WTC11 (cell line): ENCODE measurements at regions not wholly inside any gene's neighbourhood (a gene's known extent, or its start where the extent isn't known, plus 50 kb on each side); places are given as distances from the start of the nearest gene placed in this dataset.

Source experiments
- ATAC-seq: fragments of 200-7000 bp; cut with Tn5 transposase; 2 replicates; pipeline ENCODE4 v1.10.0; 2021; ENCODE audit warnings: mild to moderate bottlenecking, moderate library complexity
- CTCF ChIA-PET: fragments of 300-600 bp; sonication (Branson Sonifier 250); formaldehyde crosslinking; loops from one replicate; lab custom pipeline; 2021; ENCODE audit warnings: antibody characterized with exemption; lab: Charles Lee
- POLR2A ChIA-PET: fragments of 350-600 bp; sonication (Branson Sonifier 250); formaldehyde crosslinking; loops from one replicate; lab custom pipeline; 2021; ENCODE audit warnings: antibody characterized with exemption; lab: Charles Lee
- DNase-seq: peaks from one replicate; pipeline ENCODE4 v3.0.0; 2021; ENCODE audit warnings: low spot score
- H3K27ac Mint-ChIP-seq: 2 replicates; pipeline ENCODE4 v1.8.0; 2021; ENCODE audit warnings: mixed read lengths
- H3K27me3 Mint-ChIP-seq: 2 replicates; pipeline ENCODE4 v1.8.0; 2021; ENCODE audit warnings: low read depth, mild to moderate bottlenecking, moderate library complexity, mixed read lengths
- H3K36me3 Mint-ChIP-seq: 2 replicates; pipeline ENCODE4 v1.8.0; 2021; ENCODE audit warnings: mixed read lengths
- H3K4me1 Mint-ChIP-seq: 2 replicates; pipeline ENCODE4 v1.8.0; 2022; ENCODE audit warnings: mixed read lengths
- H3K4me3 Mint-ChIP-seq: 2 replicates; pipeline ENCODE4 v1.8.0; 2021; ENCODE audit warnings: mild to moderate bottlenecking, moderate library complexity, mixed read lengths
- H3K9me3 Mint-ChIP-seq: 2 replicates; pipeline ENCODE4 v1.8.0; 2021; ENCODE audit warnings: mixed read lengths
- ESRRA ChIP-seq: sonication (generic); formaldehyde crosslinking; IDR thresholded peaks from 2 replicates; pipeline ENCODE4 v1.8.1; 2022; ENCODE audit warnings: mild to moderate bottlenecking, missing genetic modification reagents, borderline replicate concordance
- KAT7 ChIP-seq: sonication (generic); formaldehyde crosslinking; IDR thresholded peaks from 2 replicates; pipeline ENCODE4 v1.8.1; 2023; ENCODE audit warnings: missing genetic modification reagents, mild to moderate bottlenecking, borderline replicate concordance
- MYBL2 ChIP-seq: sonication (generic); formaldehyde crosslinking; IDR thresholded peaks from 2 replicates; pipeline ENCODE4 v1.8.1; 2023; ENCODE audit warnings: mild to moderate bottlenecking, moderate library complexity, missing genetic modification reagents
- NFYB ChIP-seq: sonication (generic); formaldehyde crosslinking; conservative IDR thresholded peaks from 2 replicates; pipeline ENCODE4 v1.8.0; 2022; ENCODE audit warnings: low read depth, missing genetic modification reagents
- PREB ChIP-seq: sonication (generic); formaldehyde crosslinking; IDR thresholded peaks from 2 replicates; pipeline ENCODE4 v1.8.1; 2022; ENCODE audit warnings: mild to moderate bottlenecking, missing genetic modification reagents, moderate library complexity, borderline replicate concordance
- SP1 ChIP-seq: sonication (generic); formaldehyde crosslinking; conservative IDR thresholded peaks from 2 replicates; pipeline ENCODE4 v1.8.1; 2022; ENCODE audit warnings: missing genetic modification reagents
- STAT6 ChIP-seq: sonication (generic); formaldehyde crosslinking; conservative IDR thresholded peaks from 2 replicates; pipeline ENCODE4 v1.8.1; 2023; ENCODE audit warnings: mild to moderate bottlenecking, low read depth, missing genetic modification reagents, moderate library complexity
- ZNF138 ChIP-seq: sonication (generic); formaldehyde crosslinking; conservative IDR thresholded peaks from 2 replicates; pipeline ENCODE4 v1.8.1; 2022; ENCODE audit warnings: mild to moderate bottlenecking, moderate library complexity, missing genetic modification reagents
- ZNF416 ChIP-seq: fragments of 250-450 bp; sonication (Bioruptor Pico); IDR thresholded peaks from 2 replicates; pipeline ENCODE4 v1.9.0; 2021; ENCODE audit warnings: mild to moderate bottlenecking, inconsistent platforms
- ZNF423 ChIP-seq: fragments of 250-450 bp; sonication (Bioruptor Pico); IDR thresholded peaks from 2 replicates; pipeline ENCODE4 v2.1.2; 2022; ENCODE audit warnings: mild to moderate bottlenecking, moderate library complexity
- TF ChIP-seq, protein P1 (sequence below): sonication (generic); formaldehyde crosslinking; IDR thresholded peaks from 2 replicates; pipeline ENCODE4 v1.8.1; 2023; ENCODE audit warnings: mild to moderate bottlenecking, moderate library complexity, missing genetic modification reagents
- TF ChIP-seq, protein P2 (sequence below): fragments of 250-450 bp; sonication (Bioruptor Pico); IDR thresholded peaks from 2 replicates; pipeline ENCODE4 v2.1.2; 2022; ENCODE audit warnings: mild to moderate bottlenecking, moderate library complexity
- TF ChIP-seq, protein P3 (sequence below): sonication (generic); formaldehyde crosslinking; IDR thresholded peaks from 2 replicates; pipeline ENCODE4 v1.8.1; 2023; ENCODE audit warnings: mild to moderate bottlenecking, missing genetic modification reagents, borderline replicate concordance
- TF ChIP-seq, protein P4 (sequence below): sonication (generic); formaldehyde crosslinking; IDR thresholded peaks from 2 replicates; pipeline ENCODE4 v1.8.1; 2023; ENCODE audit warnings: mild to moderate bottlenecking, missing genetic modification reagents, moderate library complexity
- TF ChIP-seq, protein P5 (sequence below): sonication (generic); formaldehyde crosslinking; IDR thresholded peaks from 2 replicates; pipeline ENCODE4 v1.8.0; 2022; ENCODE audit warnings: missing genetic modification reagents

DNA sequence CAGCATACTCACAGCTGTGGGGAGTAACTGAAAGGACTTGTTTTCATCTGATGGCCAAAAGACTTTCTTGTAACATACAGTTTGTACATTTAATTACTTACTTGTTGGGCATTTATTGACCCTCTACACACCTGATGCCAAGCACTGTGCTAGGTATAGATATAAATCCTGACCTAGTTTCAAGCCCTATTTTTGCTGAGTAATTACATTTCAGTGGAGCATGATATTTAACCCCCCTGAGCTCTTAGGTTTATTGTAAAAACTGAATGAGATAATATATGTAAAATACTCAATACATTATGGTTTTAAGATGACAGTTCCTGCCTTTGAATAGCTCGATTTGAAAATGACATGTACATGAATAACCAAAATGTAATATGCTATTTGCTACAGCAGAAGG, 68.1 kb upstream of the SLC12A2 start (continued):
- TF ChIP-seq, protein P1, sequence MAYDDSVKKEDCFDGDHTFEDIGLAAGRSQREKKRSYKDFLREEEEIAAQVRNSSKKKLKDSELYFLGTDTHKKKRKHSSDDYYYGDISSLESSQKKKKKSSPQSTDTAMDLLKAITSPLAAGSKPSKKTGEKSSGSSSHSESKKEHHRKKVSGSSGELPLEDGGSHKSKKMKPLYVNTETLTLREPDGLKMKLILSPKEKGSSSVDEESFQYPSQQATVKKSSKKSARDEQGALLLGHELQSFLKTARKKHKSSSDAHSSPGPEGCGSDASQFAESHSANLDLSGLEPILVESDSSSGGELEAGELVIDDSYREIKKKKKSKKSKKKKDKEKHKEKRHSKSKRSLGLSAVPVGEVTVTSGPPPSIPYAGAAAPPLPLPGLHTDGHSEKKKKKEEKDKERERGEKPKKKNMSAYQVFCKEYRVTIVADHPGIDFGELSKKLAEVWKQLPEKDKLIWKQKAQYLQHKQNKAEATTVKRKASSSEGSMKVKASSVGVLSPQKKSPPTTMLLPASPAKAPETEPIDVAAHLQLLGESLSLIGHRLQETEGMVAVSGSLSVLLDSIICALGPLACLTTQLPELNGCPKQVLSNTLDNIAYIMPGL (CRISPR knock-in tag) = no peak
- TF ChIP-seq SP1 (CRISPR knock-in tag) = no peak

DNA sequence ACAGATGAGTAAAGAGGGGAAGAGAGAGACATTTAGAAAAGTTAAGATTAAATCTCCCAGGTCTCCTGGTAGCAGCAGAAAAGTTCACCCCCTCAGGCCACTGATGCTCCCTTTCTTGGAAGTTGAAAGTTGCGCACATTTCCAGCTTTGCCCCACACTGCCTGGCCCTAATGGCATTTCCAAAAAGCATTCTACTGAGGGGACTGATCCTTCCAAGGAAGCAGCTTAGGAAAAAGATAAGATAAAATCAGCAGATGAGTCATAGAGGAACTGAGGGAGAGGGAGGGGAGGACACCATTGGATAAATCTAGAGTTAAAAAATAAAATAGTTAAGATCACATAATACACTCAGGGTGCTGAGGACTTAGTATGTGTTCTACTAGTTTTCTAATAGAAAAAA, 67.6 kb upstream of the SLC12A2 start:
- Mint-ChIP-seq H3K36me3 (no peaks in the 10 kb centered on the region), H3K27ac (no peak overlapping the region), H3K9me3 (no peaks in the 10 kb centered on the region), H3K4me3 (no peak overlapping the region), H3K27me3 (no peaks in the 10 kb centered on the region), H3K4me1 (no peaks in the 10 kb centered on the region)
- ChIA-PET CTCF (no interaction called here), POLR2A (interaction anchor here (0.8 kb wide), 1 partner anchor 1360 kb away, joined by 3 read pairs; no protein-coding TSS in a partner anchor)
- no peak for ATAC-seq
- TF ChIP-seq STAT6 (CRISPR knock-in tag) = no peak
- TF ChIP-seq ESRRA = no peak
- TF ChIP-seq NFYB (CRISPR knock-in tag) = no peak
- no peak for TF ChIP-seq ZNF423 (CRISPR knock-in tag)
- TF ChIP-seq ZNF138 = no peak
- TF ChIP-seq, protein P2, sequence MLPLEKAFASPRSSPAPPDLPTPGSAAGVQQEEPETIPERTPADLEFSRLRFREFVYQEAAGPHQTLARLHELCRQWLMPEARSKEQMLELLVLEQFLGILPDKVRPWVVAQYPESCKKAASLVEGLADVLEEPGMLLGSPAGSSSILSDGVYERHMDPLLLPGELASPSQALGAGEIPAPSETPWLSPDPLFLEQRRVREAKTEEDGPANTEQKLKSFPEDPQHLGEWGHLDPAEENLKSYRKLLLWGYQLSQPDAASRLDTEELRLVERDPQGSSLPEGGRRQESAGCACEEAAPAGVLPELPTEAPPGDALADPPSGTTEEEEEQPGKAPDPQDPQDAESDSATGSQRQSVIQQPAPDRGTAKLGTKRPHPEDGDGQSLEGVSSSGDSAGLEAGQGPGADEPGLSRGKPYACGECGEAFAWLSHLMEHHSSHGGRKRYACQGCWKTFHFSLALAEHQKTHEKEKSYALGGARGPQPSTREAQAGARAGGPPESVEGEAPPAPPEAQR = no peak
- TF ChIP-seq, protein P3, sequence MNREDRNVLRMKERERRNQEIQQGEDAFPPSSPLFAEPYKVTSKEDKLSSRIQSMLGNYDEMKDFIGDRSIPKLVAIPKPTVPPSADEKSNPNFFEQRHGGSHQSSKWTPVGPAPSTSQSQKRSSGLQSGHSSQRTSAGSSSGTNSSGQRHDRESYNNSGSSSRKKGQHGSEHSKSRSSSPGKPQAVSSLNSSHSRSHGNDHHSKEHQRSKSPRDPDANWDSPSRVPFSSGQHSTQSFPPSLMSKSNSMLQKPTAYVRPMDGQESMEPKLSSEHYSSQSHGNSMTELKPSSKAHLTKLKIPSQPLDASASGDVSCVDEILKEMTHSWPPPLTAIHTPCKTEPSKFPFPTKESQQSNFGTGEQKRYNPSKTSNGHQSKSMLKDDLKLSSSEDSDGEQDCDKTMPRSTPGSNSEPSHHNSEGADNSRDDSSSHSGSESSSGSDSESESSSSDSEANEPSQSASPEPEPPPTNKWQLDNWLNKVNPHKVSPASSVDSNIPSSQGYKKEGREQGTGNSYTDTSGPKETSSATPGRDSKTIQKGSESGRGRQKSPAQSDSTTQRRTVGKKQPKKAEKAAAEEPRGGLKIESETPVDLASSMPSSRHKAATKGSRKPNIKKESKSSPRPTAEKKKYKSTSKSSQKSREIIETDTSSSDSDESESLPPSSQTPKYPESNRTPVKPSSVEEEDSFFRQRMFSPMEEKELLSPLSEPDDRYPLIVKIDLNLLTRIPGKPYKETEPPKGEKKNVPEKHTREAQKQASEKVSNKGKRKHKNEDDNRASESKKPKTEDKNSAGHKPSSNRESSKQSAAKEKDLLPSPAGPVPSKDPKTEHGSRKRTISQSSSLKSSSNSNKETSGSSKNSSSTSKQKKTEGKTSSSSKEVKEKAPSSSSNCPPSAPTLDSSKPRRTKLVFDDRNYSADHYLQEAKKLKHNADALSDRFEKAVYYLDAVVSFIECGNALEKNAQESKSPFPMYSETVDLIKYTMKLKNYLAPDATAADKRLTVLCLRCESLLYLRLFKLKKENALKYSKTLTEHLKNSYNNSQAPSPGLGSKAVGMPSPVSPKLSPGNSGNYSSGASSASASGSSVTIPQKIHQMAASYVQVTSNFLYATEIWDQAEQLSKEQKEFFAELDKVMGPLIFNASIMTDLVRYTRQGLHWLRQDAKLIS (CRISPR knock-in tag) = no peak
- TF ChIP-seq KAT7 (CRISPR knock-in tag) = no peak
- TF ChIP-seq, protein P4, sequence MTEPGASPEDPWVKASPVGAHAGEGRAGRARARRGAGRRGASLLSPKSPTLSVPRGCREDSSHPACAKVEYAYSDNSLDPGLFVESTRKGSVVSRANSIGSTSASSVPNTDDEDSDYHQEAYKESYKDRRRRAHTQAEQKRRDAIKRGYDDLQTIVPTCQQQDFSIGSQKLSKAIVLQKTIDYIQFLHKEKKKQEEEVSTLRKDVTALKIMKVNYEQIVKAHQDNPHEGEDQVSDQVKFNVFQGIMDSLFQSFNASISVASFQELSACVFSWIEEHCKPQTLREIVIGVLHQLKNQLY = no peak
- no peak for TF ChIP-seq PREB (CRISPR knock-in tag)
- no peak for TF ChIP-seq ZNF416 (CRISPR knock-in tag)
- TF ChIP-seq MYBL2 (CRISPR knock-in tag) = no peak
- TF ChIP-seq, protein P5, sequence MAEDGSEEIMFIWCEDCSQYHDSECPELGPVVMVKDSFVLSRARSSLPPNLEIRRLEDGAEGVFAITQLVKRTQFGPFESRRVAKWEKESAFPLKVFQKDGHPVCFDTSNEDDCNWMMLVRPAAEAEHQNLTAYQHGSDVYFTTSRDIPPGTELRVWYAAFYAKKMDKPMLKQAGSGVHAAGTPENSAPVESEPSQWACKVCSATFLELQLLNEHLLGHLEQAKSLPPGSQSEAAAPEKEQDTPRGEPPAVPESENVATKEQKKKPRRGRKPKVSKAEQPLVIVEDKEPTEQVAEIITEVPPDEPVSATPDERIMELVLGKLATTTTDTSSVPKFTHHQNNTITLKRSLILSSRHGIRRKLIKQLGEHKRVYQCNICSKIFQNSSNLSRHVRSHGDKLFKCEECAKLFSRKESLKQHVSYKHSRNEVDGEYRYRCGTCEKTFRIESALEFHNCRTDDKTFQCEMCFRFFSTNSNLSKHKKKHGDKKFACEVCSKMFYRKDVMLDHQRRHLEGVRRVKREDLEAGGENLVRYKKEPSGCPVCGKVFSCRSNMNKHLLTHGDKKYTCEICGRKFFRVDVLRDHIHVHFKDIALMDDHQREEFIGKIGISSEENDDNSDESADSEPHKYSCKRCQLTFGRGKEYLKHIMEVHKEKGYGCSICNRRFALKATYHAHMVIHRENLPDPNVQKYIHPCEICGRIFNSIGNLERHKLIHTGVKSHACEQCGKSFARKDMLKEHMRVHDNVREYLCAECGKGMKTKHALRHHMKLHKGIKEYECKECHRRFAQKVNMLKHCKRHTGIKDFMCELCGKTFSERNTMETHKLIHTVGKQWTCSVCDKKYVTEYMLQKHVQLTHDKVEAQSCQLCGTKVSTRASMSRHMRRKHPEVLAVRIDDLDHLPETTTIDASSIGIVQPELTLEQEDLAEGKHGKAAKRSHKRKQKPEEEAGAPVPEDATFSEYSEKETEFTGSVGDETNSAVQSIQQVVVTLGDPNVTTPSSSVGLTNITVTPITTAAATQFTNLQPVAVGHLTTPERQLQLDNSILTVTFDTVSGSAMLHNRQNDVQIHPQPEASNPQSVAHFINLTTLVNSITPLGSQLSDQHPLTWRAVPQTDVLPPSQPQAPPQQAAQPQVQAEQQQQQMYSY = no peak
- TF ChIP-seq, protein P1 (CRISPR knock-in tag) = no peak
- DNase-seq = no peak
